Stimulated activated CD4-positive, alpha-beta T cell treated with anti-CD3 and anti-CD28 coated beads, Interleukin-1b, Interleukin-23, amount 100 ng/mL, for 48 hours (primary cell): ENCODE measurements at regions not wholly inside any gene's neighbourhood (a gene's known extent, or its start where the extent isn't known, plus 50 kb on each side); places are given as distances from the start of the nearest gene placed in this dataset.

Experiments
- DNase-seq: peaks from one replicate; pipeline ENCODE4 v3.0.0-alpha.2; 2020

DNA sequence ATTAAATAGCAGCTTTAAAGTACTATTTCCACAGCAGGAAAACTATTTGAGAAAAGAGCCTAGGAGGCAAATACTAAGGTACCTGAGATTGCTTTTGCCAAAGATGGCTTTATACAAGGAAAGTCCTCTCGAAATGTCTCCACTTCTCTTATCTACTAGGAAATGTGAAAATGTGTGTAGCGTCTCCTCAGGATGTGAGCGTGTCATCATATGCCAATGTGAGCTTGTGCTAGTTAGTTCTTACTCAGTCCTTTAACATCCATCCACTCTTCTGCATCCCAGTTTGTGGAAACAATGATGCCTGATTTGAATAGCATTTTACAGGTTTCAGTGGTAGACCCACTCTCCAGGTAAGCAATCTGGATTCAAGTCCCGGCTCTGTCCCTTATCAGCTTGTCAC, 421.0 kb downstream of the DYNC2H1 start:
- DNase-seq, result no peak

DNA sequence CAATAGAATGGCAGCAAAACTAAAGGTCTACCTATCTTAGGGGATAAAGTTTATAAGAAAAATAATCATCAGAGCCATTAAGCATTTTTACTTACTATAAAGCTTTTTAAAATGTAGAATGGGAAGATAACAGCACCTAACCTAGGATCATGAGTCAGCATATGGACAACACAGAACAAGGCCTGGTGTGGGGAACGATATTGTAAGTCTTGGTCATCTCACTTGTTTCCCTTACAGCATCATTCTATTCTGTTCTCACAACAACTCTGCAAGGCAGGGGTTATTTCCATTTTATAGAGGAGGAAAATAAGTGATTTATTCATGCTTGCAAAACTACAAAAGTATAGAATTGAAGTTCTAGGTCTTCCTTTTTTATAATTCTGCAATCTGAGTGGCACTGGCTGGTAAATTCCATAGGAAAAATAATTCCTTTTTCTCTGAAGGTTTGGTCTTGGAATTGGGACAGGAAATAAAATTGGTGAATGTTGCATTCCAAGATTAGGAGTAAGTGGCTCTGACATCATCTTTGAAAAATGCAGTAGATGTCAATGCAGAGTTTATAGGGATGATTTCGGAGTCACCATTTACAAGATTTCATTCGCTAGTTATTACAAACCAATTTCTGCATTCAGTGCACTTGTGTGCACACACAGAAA, 423.0 kb downstream of the DYNC2H1 start:
- DNase-seq, result no peak

DNA sequence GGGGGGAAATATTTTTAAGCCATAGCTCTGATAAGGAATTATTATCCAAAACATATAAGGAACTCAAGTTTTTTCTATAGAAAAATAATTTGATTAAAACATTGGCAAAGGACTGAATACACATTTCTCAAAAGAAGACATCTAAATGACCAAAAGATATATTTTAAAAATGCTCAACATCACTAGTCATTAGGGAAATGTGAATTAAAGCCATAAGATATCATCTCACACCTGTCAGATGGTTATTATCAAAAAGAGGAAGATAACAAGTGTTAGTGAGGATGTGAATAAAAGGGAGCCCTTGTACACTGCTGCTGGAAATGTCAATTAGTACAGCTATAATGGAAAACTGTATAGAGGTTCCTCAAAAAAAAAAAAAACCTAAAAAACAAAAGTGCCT, 425.0 kb downstream of the DYNC2H1 start:
- DNase-seq, result no peak

DNA sequence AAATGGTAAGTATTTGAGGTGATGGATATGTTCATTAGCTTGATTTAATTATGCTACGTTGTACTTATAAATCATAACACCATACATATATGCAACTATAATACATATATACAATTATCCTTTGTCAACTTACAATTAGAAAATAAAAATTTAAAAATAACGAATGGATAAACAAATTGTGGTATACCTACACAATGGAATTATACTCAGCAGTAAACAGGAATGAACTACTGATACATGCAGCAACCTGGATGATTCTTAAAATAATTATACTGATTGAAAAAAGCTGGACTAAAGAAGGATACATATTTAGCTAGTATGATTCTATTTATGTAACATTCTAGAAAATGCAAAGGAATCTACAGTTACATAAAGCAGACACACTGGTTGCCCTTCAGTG, 425.7 kb downstream of the DYNC2H1 start:
- no peak for DNase-seq

DNA sequence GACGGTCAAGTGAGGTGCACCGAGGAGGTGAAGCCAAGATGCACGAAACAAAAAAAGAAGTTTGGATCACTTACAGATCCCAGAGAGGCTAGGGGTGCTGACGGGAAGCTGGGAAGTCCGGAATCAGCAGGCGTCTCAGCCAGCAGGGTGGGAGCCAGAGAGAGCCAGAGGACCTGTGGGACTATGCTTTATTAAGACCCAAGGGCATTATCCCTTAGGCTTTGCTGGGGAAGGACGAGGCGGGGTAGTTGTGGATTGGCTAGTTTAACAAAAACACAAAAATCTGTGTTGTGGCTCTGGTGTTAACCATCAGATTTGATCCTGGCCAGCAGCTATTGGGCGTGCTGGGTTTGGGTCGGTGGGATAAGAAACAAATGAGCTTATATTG, 427.1 kb downstream of the DYNC2H1 start:
- no peak for DNase-seq

DNA sequence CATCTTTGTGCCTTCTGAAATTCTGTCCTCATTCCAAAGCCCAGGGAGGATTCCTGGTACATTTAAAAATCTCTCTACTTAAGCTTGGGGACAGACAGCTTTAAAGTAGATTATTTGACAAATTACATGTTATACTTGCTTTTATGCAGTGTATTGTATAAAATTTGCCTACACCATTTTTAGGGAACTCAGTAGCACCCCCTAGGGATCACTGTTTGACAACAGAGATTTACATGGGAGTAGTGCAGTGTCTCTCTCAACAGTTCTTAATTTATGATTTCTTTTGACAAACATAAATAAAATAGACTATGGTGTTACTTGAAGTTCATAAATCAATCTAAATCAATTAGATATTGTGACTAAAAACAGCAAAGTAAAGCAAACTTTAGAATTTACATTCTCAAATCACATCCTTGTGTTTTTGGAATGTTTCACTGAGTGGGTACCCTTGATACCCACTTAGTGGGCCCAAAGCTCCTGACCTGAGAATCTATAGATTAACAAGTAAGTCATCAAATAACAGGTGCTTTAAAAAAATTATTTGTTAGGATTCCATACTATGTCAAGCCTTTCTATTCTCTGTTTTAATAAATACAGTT, 428.8 kb downstream of the DYNC2H1 start:
- no peak for DNase-seq

DNA sequence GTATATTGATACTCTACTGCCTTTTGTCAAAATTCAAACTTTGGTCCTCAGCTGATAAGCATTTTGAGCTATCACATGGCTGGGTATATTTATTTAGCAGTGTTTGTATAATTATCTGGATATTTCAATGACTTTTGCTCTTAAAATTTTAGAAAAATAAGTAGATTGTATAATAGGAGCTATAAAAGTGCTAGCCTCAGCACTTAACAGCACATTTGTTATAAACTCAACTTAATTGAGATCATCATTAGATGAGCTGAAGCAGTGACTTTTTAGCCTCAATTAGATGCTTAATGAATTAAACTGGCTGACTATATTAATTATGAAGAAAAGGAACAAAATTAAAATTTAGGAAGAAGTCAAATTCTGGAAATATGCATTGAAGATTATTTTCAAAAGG, 429.9 kb downstream of the DYNC2H1 start:
- DNase-seq, result no peak

DNA sequence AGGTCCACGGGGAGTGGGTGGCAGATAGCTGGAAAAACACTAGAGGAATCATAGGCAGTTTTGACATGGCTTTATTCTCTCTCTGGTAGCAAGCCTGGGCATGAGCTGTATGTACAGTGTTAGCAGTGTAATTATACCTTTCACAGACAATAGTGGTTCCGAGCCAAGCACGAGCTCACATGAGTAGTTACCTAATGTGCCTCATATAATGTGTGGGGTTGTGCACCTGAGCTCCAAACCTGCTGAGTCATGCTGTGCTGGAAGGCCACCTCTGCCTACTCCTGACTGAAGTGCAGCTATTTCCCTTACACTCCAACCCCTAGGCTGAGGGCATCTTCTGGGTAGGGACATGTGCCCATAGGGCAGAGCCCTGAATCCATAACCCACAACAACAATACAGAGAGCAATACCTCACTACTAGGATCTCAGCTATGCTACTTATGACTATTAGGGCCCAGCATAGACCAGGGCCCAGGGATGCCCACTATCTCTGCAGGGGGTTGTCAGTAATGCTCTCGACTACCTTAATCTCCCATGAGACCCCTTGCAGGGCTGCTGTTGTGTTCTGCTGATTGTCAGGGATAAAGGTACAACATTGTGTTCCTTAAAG, 432.1 kb downstream of the DYNC2H1 start:
- no peak for DNase-seq

GRCh38 chr11:103542851-103543250, 433.6 kb downstream of the DYNC2H1 start:
- no peak for DNase-seq

DNA sequence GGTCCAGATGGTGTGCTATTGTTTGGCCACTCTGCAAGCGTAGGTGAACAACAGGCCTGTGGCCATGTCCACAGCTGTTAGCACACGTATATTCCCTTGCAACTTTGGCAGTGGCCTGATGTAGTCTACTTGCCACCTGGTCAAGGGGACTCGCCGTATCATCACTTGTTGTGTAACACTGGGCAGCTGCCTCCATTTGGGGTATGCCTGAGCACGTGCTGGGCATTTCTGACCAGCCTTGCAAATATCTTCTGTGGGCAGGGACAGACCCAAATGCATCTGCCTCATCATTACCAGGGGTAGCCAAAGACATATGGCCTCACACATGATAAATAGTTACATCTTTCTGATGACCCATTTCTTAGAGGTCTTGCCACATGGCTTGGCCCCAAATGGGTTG, 434.2 kb downstream of the DYNC2H1 start:
- no peak for DNase-seq

DNA sequence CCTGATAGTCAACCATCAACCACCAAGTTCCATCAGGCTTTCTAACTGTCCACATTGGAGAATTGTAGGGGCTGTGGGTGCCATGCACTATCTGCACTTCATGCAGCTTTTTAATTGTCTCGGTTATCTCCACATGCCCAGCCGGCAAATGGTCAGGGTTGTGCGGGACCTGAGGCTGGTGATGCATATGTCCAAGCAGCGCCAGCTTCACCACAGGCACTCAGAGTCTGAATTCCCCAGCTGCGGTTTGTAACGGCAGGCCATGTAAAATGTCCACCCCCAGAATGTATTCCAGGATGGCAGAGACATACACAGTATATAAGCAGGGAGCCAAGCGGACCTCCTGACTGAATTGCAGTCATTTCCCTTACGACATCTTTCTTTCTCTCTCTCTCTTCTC, 435.6 kb downstream of the DYNC2H1 start:
- no peak for DNase-seq

DNA sequence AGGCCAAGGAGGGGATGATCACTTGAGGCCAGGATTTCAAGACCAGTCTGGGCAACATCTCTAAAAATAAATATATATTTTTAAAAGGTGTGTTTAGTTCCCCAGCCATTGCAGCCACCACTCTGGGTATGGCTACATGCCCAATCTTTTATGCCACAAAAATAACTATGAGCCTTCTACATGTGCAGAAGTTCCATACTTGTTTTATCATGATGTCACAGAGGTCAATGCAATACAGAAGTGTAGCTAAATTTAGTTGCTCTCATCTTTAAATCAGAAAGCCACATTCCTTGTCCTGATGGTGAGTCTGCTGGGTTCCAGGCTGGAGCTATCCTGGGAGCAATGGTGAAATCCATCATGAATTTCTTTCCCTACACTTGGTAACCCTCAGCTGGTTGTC, 436.3 kb downstream of the DYNC2H1 start:
- no peak for DNase-seq

GRCh38 chr11:103546236-103546635, 437.0 kb downstream of the DYNC2H1 start:
- DNase-seq, result no peak

GRCh38 chr11:103547024-103547423, 437.8 kb downstream of the DYNC2H1 start:
- no peak for DNase-seq

DNA sequence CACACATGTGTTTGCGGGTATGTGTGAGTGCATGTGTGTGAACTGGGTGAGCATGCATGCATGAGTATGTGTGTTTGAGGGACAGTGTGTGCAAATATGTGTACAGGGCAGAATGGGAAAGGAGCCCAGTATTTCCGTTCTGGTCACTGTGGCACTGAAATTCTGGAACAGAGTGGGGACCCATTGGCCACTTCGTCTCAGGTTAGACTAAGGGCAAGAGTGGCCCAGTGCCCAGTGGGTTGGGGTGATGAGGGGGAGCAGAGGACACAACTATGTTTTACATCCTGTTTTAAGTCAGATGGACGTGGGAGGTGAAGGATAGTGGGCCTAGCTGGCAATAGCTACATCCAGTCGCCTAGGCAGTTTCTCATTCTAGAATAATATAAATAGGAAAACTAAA, 438.5 kb downstream of the DYNC2H1 start:
- DNase-seq, result no peak

GRCh38 chr11:103548838-103549237, 439.6 kb downstream of the DYNC2H1 start:
- DNase-seq, result no peak

GRCh38 chr11:103550811-103551210, 441.6 kb downstream of the DYNC2H1 start:
- DNase-seq, result no peak

- no peak for DNase-seq
Observed at GRCh38 chr11:103552086-103552485, 442.9 kb downstream of the DYNC2H1 start.

DNA sequence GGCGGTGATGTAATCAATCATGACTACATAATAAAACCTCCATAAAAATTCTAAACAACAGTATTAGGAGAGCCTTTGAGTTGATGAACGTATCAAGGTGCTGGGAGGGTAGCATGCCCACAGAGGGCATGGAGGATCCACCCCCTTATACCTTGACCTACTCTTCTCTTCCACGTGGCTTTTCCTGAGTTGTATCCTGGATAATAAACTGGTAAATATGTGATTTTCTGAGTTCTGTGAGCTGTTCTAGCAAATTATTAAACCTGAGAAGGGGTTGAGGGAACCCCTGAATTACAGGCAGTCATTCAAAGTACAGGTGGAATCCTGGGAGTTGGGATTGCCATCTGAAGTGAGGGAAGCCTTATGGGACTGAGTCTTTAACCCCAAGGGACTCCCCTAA, 446.9 kb downstream of the DYNC2H1 start:
- DNase-seq, result no peak

GRCh38 chr11:103566116-103566515, 456.9 kb downstream of the DYNC2H1 start:
- DNase-seq, result no peak

DNA sequence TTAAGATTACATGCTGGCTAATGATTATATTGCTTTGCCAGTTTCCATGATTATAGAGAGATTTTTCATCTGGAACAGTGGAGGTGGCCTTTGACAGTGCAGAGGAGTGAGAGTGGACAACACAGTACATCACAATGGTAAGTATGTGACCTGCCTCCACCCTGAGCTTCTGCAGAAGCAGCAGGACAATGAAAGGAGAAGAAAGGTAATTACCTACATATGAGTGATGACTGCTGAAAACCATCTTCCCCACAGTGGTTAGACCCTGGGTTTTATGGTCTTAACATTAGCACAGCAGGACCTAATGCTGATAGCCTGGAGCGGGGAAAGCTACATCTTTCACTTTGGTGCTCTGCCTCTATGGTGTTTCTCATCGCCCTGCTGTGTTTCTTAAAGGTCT, 454.7 kb upstream of the DDI1 start:
- no peak for DNase-seq

GRCh38 chr11:103582351-103582909, 454.0 kb upstream of the DDI1 start:
- no peak for DNase-seq

GRCh38 chr11:103584021-103584420, 452.4 kb upstream of the DDI1 start:
- no peak for DNase-seq

DNA sequence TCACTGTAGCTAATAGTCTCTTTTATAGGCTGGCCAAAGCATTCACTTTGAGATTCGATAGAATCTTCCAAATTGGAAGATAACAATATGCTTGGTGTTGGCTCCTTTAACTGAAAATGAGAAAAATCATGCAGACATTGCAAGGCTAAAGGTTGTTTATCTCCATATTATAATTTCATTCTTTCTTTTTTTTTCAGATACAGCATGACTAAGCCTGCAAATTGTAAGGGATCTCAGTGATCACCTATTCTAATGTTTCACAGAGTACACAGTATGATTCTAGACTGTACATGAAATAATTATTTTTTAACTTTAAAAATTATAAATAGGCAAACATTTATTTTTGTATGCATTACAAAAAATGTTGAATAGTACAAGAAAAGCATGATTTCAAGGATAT, 451.7 kb upstream of the DDI1 start:
- DNase-seq, result no peak

DNA sequence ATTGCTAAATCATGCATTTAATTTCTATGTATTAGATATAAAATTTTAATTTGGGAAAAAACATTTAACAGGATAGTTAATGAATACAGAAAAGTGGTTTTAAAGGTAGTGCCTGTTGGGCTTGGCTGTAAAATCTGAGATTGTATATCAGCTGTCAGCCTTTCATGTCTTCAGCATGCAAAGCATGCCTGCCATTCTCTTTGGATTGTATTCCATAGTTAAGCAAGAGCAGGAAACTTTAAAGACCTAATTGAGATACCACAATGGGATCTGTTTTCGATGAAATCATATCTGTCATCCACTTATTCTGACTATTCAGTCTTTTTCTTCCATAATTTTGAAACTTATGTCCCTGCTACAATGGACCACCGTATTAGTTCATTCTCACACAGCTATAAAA, 451.0 kb upstream of the DDI1 start:
- DNase-seq, result no peak
